ENCODE measurements at regions not wholly inside any gene's neighbourhood (a gene's known extent, or its start where the extent isn't known, plus 50 kb on each side); places are given as distances from the start of the nearest gene placed in this dataset.

DNA sequence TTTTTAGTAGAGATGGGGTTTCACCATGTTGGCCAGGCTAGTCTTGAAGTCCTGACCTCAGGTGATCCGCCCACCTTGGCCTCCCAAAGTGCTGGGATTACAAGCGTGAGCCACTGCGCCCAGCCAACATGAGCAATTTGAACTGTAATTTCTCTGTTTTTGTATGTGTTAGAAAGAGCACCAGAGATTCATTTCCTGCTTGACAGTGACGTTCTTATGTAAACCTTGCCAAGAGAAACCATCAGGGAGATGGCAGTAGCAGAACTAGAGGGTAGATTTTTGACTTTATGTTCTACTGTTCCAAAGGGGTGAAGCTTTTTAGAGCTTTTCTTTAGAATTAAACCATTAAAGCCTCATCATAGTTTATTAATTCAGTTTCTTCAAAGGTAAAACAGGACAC is 148.1 kb upstream of the UMPS start:
- no peak for DNase-seq (ENCODE audit: low spot score)

- no peak for DNase-seq (ENCODE audit: low spot score)
Measured at GRCh38 chr3:124582621-124583395, 147.4 kb upstream of the UMPS start.

DNA sequence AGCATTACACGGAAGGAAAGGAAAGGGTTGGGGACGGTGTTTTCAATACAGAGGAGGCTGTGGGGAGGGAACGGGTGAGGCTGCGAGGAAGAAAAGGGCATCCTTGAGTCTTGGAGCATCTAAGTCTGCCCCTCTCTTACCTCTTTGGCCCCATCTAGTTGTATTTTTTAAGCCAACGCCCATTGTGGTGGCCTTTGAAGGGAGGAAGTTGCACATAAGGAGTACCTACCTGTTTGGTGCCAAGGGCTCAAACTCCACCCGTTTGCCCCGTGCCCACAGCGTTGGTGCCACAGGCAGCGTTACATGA is 146.1 kb upstream of the UMPS start:
- no peak for DNase-seq (ENCODE audit: low spot score)

DNA sequence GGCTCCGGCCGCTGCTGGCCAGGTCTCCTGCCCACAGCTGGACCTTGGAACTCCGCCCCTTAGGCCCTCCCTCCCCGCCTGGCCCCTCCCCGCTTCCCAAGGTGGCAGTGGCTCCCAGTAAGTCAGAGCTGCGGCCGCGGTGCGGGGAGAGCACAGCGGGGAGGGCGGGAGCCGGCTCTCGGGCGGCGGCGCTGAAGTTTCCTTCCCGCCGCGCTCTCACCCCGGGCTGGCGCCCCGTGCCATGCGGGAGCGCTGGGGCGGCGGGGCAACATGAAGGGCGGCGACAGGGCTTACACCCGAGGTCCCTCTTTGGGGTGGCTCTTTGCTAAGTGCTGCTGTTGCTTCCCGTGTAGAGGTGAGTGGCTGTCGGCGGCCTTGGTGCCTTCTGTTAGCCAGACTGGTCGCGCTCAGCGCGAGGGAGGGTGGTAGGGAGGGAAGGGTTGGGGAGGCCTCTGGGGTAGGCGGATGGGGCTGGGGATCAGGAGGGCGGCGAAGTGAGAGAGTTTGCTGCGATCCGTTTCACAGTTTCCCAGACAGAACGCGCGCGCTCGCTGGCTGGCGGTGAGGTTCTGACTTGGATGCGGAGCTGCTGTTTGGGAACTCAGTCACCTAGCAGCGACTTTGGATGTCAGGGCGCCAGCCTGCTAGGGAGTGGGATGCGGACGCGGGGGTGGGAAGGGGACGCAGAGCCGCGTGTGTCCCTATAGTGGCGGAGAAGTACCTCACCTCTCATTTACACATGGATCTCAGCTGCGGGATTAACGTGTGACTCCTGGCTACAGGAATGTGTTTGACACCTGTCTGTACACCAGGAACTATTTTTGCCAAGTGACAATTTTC is 145.5 kb upstream of the UMPS start:
- peak; percentile 57 for DNase-seq (ENCODE audit: low spot score)

- no peak for DNase-seq (ENCODE audit: low spot score)
Measured at GRCh38 chr3:124586126-124587052, 143.9 kb upstream of the UMPS start.

DNA sequence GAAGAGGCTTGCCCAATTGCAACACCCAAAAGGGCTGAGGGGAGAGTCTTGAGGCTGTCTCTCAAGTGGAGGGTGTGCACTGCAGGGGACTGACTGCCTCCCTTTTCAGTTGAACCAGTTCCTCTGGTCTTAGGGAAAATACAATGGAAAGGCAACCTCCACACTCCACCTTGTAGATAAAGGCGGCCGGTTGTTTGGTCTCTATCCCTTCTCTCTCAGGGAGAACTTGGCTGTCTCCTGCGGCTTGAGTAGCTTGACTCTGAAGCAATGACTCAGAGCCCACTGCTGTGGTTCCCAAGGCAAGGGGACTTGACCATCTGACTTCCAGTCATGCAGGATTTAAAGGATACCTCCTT is 143.2 kb upstream of the UMPS start:
- no peak for DNase-seq (ENCODE audit: low spot score)

- DNase-seq (ENCODE audit: low spot score), result no peak
Measured at GRCh38 chr3:124588036-124588435, 142.2 kb upstream of the UMPS start.

GRCh38 chr3:124588794-124589193 is 141.5 kb upstream of the UMPS start:
- no peak for DNase-seq (ENCODE audit: low spot score)

- DNase-seq (ENCODE audit: low spot score), result no peak
Measured at GRCh38 chr3:124591699-124592098, 138.6 kb upstream of the UMPS start.

- no peak for DNase-seq (ENCODE audit: low spot score)
Measured at GRCh38 chr3:124592658-124593441, 137.4 kb upstream of the UMPS start.

GRCh38 chr3:124593442-124593829 is 136.8 kb upstream of the UMPS start:
- no peak for DNase-seq (ENCODE audit: low spot score)

DNA sequence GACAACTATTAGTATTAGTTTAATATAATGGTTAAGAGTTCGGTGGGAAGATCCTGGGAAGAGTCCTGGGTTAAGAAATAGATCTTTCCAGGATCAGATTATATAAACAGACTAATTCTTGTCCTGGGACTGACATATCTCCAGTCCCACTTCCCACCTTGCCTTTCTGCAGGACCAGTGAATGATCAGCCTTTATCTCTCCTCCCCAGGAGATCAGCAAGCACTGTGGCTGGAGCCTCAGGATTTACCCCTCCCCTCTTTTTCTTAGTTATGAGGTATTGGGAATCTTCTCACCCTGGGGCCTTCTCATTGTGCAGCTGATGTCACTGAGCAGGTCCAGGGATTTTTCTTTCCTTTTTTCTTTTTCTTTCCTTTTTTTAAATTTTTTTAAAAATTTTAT is 135.7 kb upstream of the UMPS start:
- no peak for DNase-seq (ENCODE audit: low spot score)

DNA sequence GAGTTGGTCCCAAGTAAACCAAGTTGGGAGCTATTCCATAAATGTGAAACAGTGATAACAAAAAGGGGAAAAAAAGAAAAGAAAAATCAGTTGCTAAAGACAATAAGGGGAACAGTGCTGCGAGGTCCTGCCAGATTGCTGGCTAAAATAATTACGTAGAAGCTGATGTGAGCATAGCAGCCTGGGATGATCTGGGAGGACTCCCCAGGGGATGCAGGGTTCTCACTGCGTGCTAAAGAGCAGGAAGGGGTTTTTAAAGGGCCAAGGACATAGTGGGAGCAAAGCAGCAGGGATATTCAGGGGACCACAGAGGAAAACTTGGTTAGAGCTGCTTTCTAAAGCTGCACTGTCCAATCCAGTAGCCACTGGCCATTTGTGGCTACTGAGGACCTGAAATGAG is 133.0 kb upstream of the UMPS start:
- DNase-seq (ENCODE audit: low spot score), result no peak

GRCh38 chr3:124597979-124598378 is 132.3 kb upstream of the UMPS start:
- no peak for DNase-seq (ENCODE audit: low spot score)

DNA sequence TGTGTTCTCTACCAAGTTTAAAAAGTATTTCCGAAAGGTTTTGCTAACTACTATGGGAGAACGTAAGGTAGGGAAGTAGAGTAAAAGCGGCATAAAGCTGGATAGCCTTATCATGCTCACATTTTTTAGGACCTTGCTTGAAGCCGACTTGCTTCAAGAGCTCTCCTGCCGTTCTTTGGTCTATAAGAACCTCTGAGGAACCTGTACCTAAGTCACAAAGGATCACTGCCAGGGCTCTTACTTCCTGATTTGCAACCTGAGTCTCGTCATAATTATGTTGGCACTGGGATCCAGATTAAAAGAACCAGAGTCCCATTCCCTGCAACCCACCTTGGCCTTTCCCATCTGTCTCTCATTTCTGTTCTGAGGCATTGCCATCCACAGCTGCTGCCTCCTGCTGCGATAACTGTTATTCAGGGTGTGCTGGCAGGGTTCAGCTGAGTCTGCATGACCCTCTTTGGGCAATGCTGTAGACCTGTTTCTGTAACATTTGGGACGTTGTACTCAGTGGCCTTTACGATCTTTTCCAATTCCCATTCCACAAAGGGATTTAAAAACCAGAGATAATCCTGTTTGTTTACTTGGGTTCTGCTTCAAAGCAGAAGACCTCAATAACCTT is 131.0 kb upstream of the UMPS start:
- no peak for DNase-seq (ENCODE audit: low spot score)

DNA sequence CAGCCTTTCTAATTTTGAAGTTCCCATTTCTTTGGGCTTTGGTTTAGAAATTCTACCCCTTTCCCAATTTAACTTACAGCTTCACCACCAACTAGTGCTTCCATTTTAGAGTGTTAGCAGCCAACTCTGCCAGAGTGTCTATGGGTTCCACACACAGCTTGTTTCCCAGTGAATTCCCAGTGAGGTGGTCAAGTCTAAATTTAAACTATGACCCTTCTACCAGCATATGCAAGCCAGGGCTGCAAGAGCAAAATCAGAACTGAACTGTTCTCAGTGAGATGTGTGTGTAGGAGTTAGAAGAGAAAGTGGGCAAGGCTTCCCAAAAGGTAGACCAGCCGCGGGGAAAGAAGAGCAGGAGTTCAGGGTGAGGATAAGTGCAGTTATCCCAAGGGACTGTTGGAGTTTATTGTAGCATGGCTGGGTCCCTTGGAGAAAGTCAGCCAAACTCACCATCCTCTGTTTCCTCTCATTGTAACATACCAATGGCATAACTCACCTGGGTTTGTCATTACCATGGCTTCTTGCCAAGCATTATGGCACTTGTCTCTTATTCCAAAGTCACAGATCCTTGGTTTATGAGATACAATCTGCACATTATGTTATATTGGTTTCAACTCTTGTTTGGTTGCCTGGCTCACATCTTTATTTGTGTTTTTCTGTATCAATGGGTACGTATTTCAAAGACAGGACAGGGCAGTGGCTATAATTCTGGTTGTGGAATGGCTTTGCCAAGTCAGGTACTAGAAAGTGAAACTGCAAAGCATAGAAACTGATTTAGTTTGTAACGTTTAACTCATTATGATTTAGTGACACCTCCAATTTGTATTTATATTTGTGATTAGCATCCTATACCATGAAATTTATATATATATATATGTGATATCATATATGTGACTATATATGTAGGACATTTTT is 130.2 kb upstream of the UMPS start:
- no peak for DNase-seq (ENCODE audit: low spot score)

- DNase-seq (ENCODE audit: low spot score), result no peak
Measured at GRCh38 chr3:124600765-124601164, 129.5 kb upstream of the UMPS start.

DNA sequence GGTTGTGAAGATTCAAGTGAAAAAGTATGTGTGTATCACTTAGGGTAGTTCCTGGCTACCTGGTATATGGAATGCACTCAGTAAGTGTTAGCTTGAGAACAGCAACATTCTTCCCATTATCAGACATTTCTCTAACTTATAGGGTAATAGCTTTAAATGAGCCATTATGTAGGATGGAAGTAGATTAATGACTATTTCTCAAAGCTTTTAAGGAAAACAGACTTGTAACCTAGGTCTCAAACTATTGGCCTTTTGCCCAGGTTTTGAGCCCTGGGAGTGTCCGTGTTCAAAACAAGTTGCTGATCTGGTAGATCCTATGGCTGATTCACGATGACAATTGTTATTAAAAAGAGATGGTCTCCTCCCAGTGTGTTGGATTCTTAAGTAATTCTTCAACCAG is 129.1 kb upstream of the UMPS start:
- no peak for DNase-seq (ENCODE audit: low spot score)

- no peak for DNase-seq (ENCODE audit: low spot score)
Measured at GRCh38 chr3:124602980-124603627, 127.1 kb upstream of the UMPS start.

Measured in D341Med (cell line).